ENCODE measurements at regions not wholly inside any gene's neighbourhood (a gene's known extent, or its start where the extent isn't known, plus 50 kb on each side); places are given as distances from the start of the nearest gene placed in this dataset.

GRCh38 chr3:137924628-137925027 lies 85.3 kb upstream of the CLDN18 start:
- no peak for TF ChIP-seq CTCF (IDR thresholded peaks at IDR 0.05 in 4 of 5, conservative IDR thresholded peaks at IDR 0.05 in 1 of 5)
- TF ChIP-seq POLR2A (IDR thresholded peaks at IDR 0.05) = no peak

Data from gastrocnemius medialis (tissue), 4 donors.